A549 (cell line): ENCODE measurements at regions not wholly inside any gene's neighbourhood (a gene's known extent, or its start where the extent isn't known, plus 50 kb on each side); places are given as distances from the start of the nearest gene placed in this dataset.
A peak's percentile ranks its signal among the peaks of the same experiment; 100 is the strongest.

Source experiments
- ATAC-seq, 2 experiments: fragments of 200-7000 bp in 1 of 2; fragments of >200 bp in 1 of 2; cut with Nextera tagmentation in 1 of 2; cut with Tn5 transposase in 1 of 2; 3 replicates each; pipeline versions ENCODE4 v1.8.0 to v1.9.1; 2018 to 2020; ENCODE audit warnings: mild to moderate bottlenecking in 1 of 2, moderate library complexity in 1 of 2
- CTCF ChIA-PET: fragments of 300-600 bp; sonication (Branson Sonifier 250); formaldehyde crosslinking; extraction: SDS; loops from one replicate; lab custom pipeline; 2021; ENCODE audit warnings: antibody characterized with exemption, inconsistent platforms; lab: Yijun Ruan, JAX
- POLR2A ChIA-PET: fragments of 350-600 bp; formaldehyde crosslinking; extraction: SDS; loops from one replicate; lab custom pipeline; 2021; ENCODE audit warnings: antibody characterized with exemption, inconsistent platforms; lab: Yijun Ruan, JAX
- DNase-seq, 2 experiments: peaks; one replicate each; pipeline versions ENCODE4 v3.0.0 to v3.0.0-alpha.2; 2011 to 2016; ENCODE audit warnings: low read depth in 1 of 2, low spot score in 1 of 2
- FAIRE-seq: peaks from 2 replicates; lab custom pipeline; 2011; peaks lifted over from hg19 to GRCh38; lab: Jason Lieb, UNC
- H3K27ac ChIP-seq, 2 experiments: fragments of >200 bp; sonication (Bioruptor Twin); formaldehyde crosslinking; 3 replicates each; pipeline ENCODE4 v1.5.1; 2016 to 2017
- H3K4me1 ChIP-seq: fragments of >200 bp; sonication (Bioruptor Twin); formaldehyde crosslinking; 3 replicates; pipeline ENCODE4 v1.6.1; 2016
- H3K4me2 ChIP-seq: fragments of >200 bp; sonication (Bioruptor Twin); formaldehyde crosslinking; 3 replicates; pipeline ENCODE4 v1.6.1; 2016
- H3K4me3 ChIP-seq: fragments of >200 bp; sonication (Bioruptor Twin); formaldehyde crosslinking; 3 replicates; pipeline ENCODE4 v1.5.1; 2016
- H3K9me3 ChIP-seq: fragments of >200 bp; sonication (Bioruptor Twin); formaldehyde crosslinking; 3 replicates; pipeline ENCODE4 v1.6.1; 2016
- BCL3 ChIP-seq: fragments of >200 bp; sonication (Bioruptor Twin); formaldehyde crosslinking; IDR thresholded peaks from 3 replicates; pipeline ENCODE4 v1.6.1; 2016
- BHLHE40 ChIP-seq: IDR thresholded peaks from 2 replicates; pipeline ENCODE4 v1.6.1; 2012; ENCODE audit warnings: low read depth, low read length, inconsistent platforms
- CEBPB ChIP-seq, 2 experiments: fragments of >200 bp in 1 of 2; sonication (Bioruptor Twin) in 1 of 2; formaldehyde crosslinking in 1 of 2; IDR thresholded peaks; 2 replicates each; pipeline ENCODE4 v1.6.1; 2012 to 2016
- EHMT2 ChIP-seq: fragments of 200-600 bp; sonication (generic); IDR thresholded peaks from 2 replicates; pipeline ENCODE4 v1.6.1; 2016; ENCODE audit warnings: antibody characterized with exemption, low read depth, mild to moderate bottlenecking, moderate library complexity
- ESRRA ChIP-seq: fragments of 150-350 bp; IDR thresholded peaks from 2 replicates; pipeline ENCODE4 v1.6.1; 2014; ENCODE audit warnings: mild to moderate bottlenecking, low read length, borderline replicate concordance
- FOSB ChIP-seq: fragments of 250-450 bp; sonication (Bioruptor Pico); IDR thresholded peaks from 2 replicates; pipeline ENCODE4 v1.5.0; 2020; ENCODE audit warnings: mild to moderate bottlenecking, moderate library complexity
- FOXS1 ChIP-seq: fragments of 250-450 bp; sonication (Bioruptor Pico); IDR thresholded peaks from 2 replicates; pipeline ENCODE4 v1.5.0; 2020; ENCODE audit warnings: mild to moderate bottlenecking, moderate library complexity
- HDAC2 ChIP-seq: fragments of 200-600 bp; sonication (generic); IDR thresholded peaks from 2 replicates; pipeline ENCODE4 v1.6.1; 2016
- HEYL ChIP-seq: fragments of 250-450 bp; sonication (Bioruptor Pico); IDR thresholded peaks from 2 replicates; pipeline ENCODE4 v1.8.0; 2021; ENCODE audit warnings: mild to moderate bottlenecking, moderate library complexity
- HMGXB4 ChIP-seq: fragments of 250-450 bp; sonication (Bioruptor Pico); IDR thresholded peaks from 2 replicates; pipeline ENCODE4 v1.5.0; 2021; ENCODE audit warnings: mild to moderate bottlenecking, moderate library complexity, borderline replicate concordance
- HOXB13 ChIP-seq: fragments of 250-450 bp; sonication (Bioruptor Pico); IDR thresholded peaks from 2 replicates; pipeline ENCODE4 v1.5.0; 2020; ENCODE audit warnings: low read depth, mild to moderate bottlenecking, moderate library complexity
- HOXB5 ChIP-seq: fragments of 250-450 bp; sonication (Bioruptor Pico); IDR thresholded peaks from 2 replicates; pipeline ENCODE4 v1.5.0; 2020; ENCODE audit warnings: mild to moderate bottlenecking, moderate library complexity
- JUN ChIP-seq, 2 experiments: fragments of >200 bp; sonication (Bioruptor Twin); formaldehyde crosslinking; IDR thresholded peaks; 2 replicates in 1 of 2; 3 replicates in 1 of 2; pipeline ENCODE4 v1.6.1; 2016 to 2017
- JUNB ChIP-seq: fragments of >200 bp; sonication (Bioruptor Twin); formaldehyde crosslinking; IDR thresholded peaks from 2 replicates; pipeline ENCODE4 v1.6.1; 2016
- KDM5A ChIP-seq: fragments of 200-600 bp; sonication (generic); IDR thresholded peaks from 2 replicates; pipeline ENCODE4 v1.6.1; 2016; ENCODE audit warnings: antibody characterized with exemption, mild to moderate bottlenecking
- MAFK ChIP-seq: fragments of 450-650 bp; IDR thresholded peaks from 2 replicates; pipeline ENCODE4 v1.6.1; 2014; ENCODE audit not compliant: partially characterized antibody
- MAZ ChIP-seq: fragments of 150-350 bp; IDR thresholded peaks from 2 replicates; pipeline ENCODE4 v1.6.1; 2014; ENCODE audit warnings: antibody characterized with exemption, low read depth, low read length, borderline replicate concordance
- MYC ChIP-seq: IDR thresholded peaks from 2 replicates; pipeline ENCODE4 v1.6.1; 2012; ENCODE audit warnings: mild to moderate bottlenecking, inconsistent platforms, low read length, improper control_type of control experiment, borderline replicate concordance
- NFE2L2 ChIP-seq: fragments of 150-350 bp; conservative IDR thresholded peaks from 2 replicates; pipeline ENCODE4 v1.6.1; 2014; ENCODE audit warnings: low read length
- NPAS2 ChIP-seq: fragments of 250-450 bp; sonication (Bioruptor Pico); IDR thresholded peaks from 2 replicates; pipeline ENCODE4 v1.8.0; 2022; ENCODE audit warnings: mild to moderate bottlenecking, moderate library complexity, borderline replicate concordance
- POLR2AphosphoS2 ChIP-seq: conservative IDR thresholded peaks from 2 replicates; pipeline ENCODE4 v1.6.1; 2012; ENCODE audit warnings: low read length, improper control_type of control experiment, inconsistent platforms
- RAD21 ChIP-seq, 2 experiments: fragments of >200 bp in 1 of 2; sonication (Bioruptor Twin) in 1 of 2; formaldehyde crosslinking in 1 of 2; IDR thresholded peaks in 1 of 2; conservative IDR thresholded peaks in 1 of 2; 2 replicates in 1 of 2; 3 replicates in 1 of 2; pipeline ENCODE4 v1.6.1; 2012 to 2018; ENCODE audit warnings: inconsistent platforms in 1 of 2
- RARB ChIP-seq: fragments of 250-450 bp; sonication (Bioruptor Pico); IDR thresholded peaks from 2 replicates; pipeline ENCODE4 v1.8.0; 2021; ENCODE audit warnings: mild to moderate bottlenecking, moderate library complexity
- SMC3 ChIP-seq: fragments of >200 bp; sonication (Bioruptor Twin); formaldehyde crosslinking; IDR thresholded peaks from 3 replicates; pipeline ENCODE4 v1.6.1; 2018; ENCODE audit warnings: inconsistent platforms
- TP53 ChIP-seq: fragments of 250-450 bp; sonication (Bioruptor Pico); IDR thresholded peaks from 2 replicates; pipeline ENCODE4 v1.5.0; 2021; ENCODE audit warnings: mild to moderate bottlenecking, moderate library complexity
- ZC3H11A ChIP-seq: fragments of 450-650 bp; IDR thresholded peaks from 2 replicates; pipeline ENCODE4 v1.6.1; 2014; ENCODE audit warnings: antibody characterized with exemption, mild to moderate bottlenecking
- ZFP36 ChIP-seq: fragments of 450-650 bp; IDR thresholded peaks from 2 replicates; pipeline ENCODE4 v1.6.1; 2014; ENCODE audit warnings: borderline replicate concordance; ENCODE audit not compliant: partially characterized antibody
- WGBS: methylation state at CpG from one replicate; pipeline ENCODE4 v1.1.6; 2017; ENCODE audit errors: missing lambda C conversion rate; 5-methylcytosine and 5-hydroxymethylcytosine counted together
- TF ChIP-seq, protein P1 (sequence below): fragments of >200 bp; sonication (Bioruptor Twin); formaldehyde crosslinking; IDR thresholded peaks from 3 replicates; pipeline ENCODE4 v1.5.1; 2016
- TF ChIP-seq, protein P2 (sequence below): fragments of 200-600 bp; sonication (generic); IDR thresholded peaks from 2 replicates; pipeline ENCODE4 v1.6.1; 2016; ENCODE audit warnings: antibody characterized with exemption, mild to moderate bottlenecking, moderate library complexity
- TF ChIP-seq, protein P3 (sequence below): IDR thresholded peaks from 2 replicates; pipeline ENCODE4 v1.6.1; 2012
- TF ChIP-seq, protein P4 (sequence below): fragments of 250-450 bp; sonication (Bioruptor Pico); IDR thresholded peaks from 2 replicates; pipeline ENCODE4 v1.5.0; 2020; ENCODE audit warnings: low read depth, mild to moderate bottlenecking, moderate library complexity
- TF ChIP-seq, protein P5 (sequence below): IDR thresholded peaks from 2 replicates; pipeline ENCODE4 v1.6.1; 2012

DNA sequence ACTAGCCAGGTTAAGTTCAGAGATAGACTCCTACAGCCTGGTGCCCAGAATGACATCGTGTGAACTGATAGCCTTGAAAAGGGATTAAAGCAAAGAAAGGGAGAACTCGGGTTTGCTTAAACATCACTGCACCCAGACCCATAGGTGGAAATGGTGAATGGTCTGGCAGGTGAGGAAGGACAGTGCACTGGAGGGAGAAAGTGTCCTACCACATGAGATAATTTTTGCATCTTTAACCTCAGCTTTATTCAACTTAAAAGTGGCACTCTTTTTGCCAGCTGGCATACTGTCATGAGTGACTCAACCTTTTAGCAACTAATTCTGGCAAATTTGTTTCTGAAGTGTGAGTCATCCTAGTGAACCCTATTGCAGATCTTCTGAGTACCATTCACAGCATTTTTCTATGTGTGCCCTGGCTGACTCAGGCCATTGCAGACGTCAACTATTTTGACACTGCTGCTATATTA, 53.0 kb upstream of the DAPP1 start:
- ATAC-seq (peak; percentile 80 to 94), DNase-seq (peak; percentile 8 to 42), FAIRE-seq (no peak)
- H3K4me1 ChIP-seq, result peaks cover 11% of the 10 kb centered on the region
- no peaks in the 10 kb centered on the region for H3K9me3 ChIP-seq
- 2% methylated on average over 3 of the region's 3 CpGs for WGBS
- ChIA-PET POLR2A (no interaction called here), CTCF (interaction anchor here (1.3 kb wide), 1 partner anchor 8 kb away, joined by 3 read pairs; no protein-coding TSS in a partner anchor)
- H3K4me2 ChIP-seq, result peak overlapping the region; percentile 51
- no peak overlapping the region for H3K4me3 ChIP-seq
- H3K27ac ChIP-seq, result no peak overlapping the region
- TF ChIP-seq ZC3H11A (no peak), HDAC2 (no peak), BHLHE40 (no peak), FOSB (CRISPR knock-in tag) (no peak), KDM5A (no peak), POLR2AphosphoS2 (no peak), TP53 (CRISPR knock-in tag) (no peak), FOXS1 (CRISPR knock-in tag) (no peak), RARB (CRISPR knock-in tag) (no peak), MYC (no peak), SMC3 (no peak), HEYL (CRISPR knock-in tag) (no peak), HOXB5 (no peak), MAFK (peak; percentile 75), JUN (IDR thresholded peaks at IDR 0.05) (no peak), RAD21 (conservative IDR thresholded peaks at IDR 0.05 in 1 of 2, IDR thresholded peaks at IDR 0.05 in 1 of 2) (no peak), NFE2L2 (no peak), MAZ (no peak), ZFP36 (no peak), NPAS2 (CRISPR knock-in tag) (no peak), JUNB (peak; percentile 79), ESRRA (no peak), HOXB13 (CRISPR knock-in tag) (no peak), BCL3 (no peak), HMGXB4 (CRISPR knock-in tag) (no peak), EHMT2 (no peak), CEBPB (IDR thresholded peaks at IDR 0.05) (0 out of 4 replicates have a peak, but pooled peaks have one; percentile 12 to 18)
- TF ChIP-seq, protein P1, sequence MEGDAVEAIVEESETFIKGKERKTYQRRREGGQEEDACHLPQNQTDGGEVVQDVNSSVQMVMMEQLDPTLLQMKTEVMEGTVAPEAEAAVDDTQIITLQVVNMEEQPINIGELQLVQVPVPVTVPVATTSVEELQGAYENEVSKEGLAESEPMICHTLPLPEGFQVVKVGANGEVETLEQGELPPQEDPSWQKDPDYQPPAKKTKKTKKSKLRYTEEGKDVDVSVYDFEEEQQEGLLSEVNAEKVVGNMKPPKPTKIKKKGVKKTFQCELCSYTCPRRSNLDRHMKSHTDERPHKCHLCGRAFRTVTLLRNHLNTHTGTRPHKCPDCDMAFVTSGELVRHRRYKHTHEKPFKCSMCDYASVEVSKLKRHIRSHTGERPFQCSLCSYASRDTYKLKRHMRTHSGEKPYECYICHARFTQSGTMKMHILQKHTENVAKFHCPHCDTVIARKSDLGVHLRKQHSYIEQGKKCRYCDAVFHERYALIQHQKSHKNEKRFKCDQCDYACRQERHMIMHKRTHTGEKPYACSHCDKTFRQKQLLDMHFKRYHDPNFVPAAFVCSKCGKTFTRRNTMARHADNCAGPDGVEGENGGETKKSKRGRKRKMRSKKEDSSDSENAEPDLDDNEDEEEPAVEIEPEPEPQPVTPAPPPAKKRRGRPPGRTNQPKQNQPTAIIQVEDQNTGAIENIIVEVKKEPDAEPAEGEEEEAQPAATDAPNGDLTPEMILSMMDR, result no peak
- TF ChIP-seq, protein P2, sequence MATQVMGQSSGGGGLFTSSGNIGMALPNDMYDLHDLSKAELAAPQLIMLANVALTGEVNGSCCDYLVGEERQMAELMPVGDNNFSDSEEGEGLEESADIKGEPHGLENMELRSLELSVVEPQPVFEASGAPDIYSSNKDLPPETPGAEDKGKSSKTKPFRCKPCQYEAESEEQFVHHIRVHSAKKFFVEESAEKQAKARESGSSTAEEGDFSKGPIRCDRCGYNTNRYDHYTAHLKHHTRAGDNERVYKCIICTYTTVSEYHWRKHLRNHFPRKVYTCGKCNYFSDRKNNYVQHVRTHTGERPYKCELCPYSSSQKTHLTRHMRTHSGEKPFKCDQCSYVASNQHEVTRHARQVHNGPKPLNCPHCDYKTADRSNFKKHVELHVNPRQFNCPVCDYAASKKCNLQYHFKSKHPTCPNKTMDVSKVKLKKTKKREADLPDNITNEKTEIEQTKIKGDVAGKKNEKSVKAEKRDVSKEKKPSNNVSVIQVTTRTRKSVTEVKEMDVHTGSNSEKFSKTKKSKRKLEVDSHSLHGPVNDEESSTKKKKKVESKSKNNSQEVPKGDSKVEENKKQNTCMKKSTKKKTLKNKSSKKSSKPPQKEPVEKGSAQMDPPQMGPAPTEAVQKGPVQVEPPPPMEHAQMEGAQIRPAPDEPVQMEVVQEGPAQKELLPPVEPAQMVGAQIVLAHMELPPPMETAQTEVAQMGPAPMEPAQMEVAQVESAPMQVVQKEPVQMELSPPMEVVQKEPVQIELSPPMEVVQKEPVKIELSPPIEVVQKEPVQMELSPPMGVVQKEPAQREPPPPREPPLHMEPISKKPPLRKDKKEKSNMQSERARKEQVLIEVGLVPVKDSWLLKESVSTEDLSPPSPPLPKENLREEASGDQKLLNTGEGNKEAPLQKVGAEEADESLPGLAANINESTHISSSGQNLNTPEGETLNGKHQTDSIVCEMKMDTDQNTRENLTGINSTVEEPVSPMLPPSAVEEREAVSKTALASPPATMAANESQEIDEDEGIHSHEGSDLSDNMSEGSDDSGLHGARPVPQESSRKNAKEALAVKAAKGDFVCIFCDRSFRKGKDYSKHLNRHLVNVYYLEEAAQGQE, result no peak
- TF ChIP-seq, protein P3, sequence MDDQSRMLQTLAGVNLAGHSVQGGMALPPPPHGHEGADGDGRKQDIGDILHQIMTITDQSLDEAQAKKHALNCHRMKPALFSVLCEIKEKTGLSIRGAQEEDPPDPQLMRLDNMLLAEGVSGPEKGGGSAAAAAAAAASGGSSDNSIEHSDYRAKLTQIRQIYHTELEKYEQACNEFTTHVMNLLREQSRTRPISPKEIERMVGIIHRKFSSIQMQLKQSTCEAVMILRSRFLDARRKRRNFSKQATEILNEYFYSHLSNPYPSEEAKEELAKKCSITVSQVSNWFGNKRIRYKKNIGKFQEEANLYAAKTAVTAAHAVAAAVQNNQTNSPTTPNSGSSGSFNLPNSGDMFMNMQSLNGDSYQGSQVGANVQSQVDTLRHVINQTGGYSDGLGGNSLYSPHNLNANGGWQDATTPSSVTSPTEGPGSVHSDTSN, result no peak
- TF ChIP-seq, protein P4, sequence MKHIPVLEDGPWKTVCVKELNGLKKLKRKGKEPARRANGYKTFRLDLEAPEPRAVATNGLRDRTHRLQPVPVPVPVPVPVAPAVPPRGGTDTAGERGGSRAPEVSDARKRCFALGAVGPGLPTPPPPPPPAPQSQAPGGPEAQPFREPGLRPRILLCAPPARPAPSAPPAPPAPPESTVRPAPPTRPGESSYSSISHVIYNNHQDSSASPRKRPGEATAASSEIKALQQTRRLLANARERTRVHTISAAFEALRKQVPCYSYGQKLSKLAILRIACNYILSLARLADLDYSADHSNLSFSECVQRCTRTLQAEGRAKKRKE (CRISPR knock-in tag), result no peak
- TF ChIP-seq, protein P5, sequence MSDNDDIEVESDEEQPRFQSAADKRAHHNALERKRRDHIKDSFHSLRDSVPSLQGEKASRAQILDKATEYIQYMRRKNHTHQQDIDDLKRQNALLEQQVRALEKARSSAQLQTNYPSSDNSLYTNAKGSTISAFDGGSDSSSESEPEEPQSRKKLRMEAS, result no peak
